ENCODE measurements at regions not wholly inside any gene's neighbourhood (a gene's known extent, or its start where the extent isn't known, plus 50 kb on each side); places are given as distances from the start of the nearest gene placed in this dataset.

DNA sequence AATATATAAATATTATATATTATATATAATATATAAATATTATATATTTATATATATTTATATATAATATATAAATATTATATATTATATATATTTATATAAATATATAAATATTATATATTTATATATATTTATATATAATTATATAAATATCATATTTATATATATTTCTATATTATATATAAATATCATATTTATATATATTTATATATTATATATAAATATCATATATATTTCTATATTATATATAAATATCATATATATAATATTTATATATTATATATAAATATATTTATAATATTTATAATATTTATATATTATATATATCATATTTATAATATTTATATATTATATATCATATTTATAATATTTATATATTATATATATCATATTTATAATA is 321.4 kb downstream of the CDH2 start:
- no TSS peak for BruUV-seq (replicated peaks)
- dilution Hi-C loops (cut with HindIII; ENCODE audit: low sequenced_read_pairs, unreplicated experiment) = no loop called here

More for the DNA sequence above, 321.4 kb downstream of the CDH2 start:
- H2AK5ac ChIP-seq (ENCODE audit: low read depth, low read length) = no peak overlapping the region
- H3K36me3 ChIP-seq (ENCODE audit: control insufficient read depth, insufficient read depth, low read length) = no peaks in the 10 kb centered on the region
- no peak overlapping the region for H2BK20ac ChIP-seq (ENCODE audit: low read depth, low read length)
- no peak overlapping the region for H2AK9ac ChIP-seq (replicated peaks; ENCODE audit: low read depth, low read length, poor library complexity)
- H2BK5ac ChIP-seq (ENCODE audit: low read depth, low read length, poor library complexity, severe bottlenecking) = no peak overlapping the region
- no peak overlapping the region for H3K27ac ChIP-seq (ENCODE audit: insufficient read depth, low read length)
- H3K4me1 ChIP-seq (ENCODE audit: control insufficient read depth, insufficient read depth, low read length) = no peaks in the 10 kb centered on the region
- no peak overlapping the region for H3K56ac ChIP-seq (ENCODE audit: extremely low read depth, insufficient read depth, low read length)
- no peak overlapping the region for H4K8ac ChIP-seq (ENCODE audit: low read depth in 2 of 2, low read length in 2 of 2)
- no peak overlapping the region for H3K4ac ChIP-seq (ENCODE audit: low read depth, low read length)
- no peak overlapping the region for H3K4me3 ChIP-seq (ENCODE audit: insufficient read depth, low read depth, low read length)
- H3K79me1 ChIP-seq (ENCODE audit: low read depth in 1 of 2, low read length in 2 of 2) = no peaks in the 10 kb centered on the region
- no peaks in the 10 kb centered on the region for H3K27me3 ChIP-seq (ENCODE audit: control insufficient read depth, insufficient read depth, low read length)
- H4K20me1 ChIP-seq (ENCODE audit: insufficient read depth, low read length) = no peaks in the 10 kb centered on the region
- H3K23ac ChIP-seq (ENCODE audit: low read depth, low read length) = no peak overlapping the region
- ChIA-PET CTCF (no interaction called here), POLR2A (ENCODE audit: unreplicated experiment) (no interaction called here)
- H4K91ac ChIP-seq (ENCODE audit: insufficient read depth, low read depth, low read length) = no peak overlapping the region
- H3K9me3 ChIP-seq (ENCODE audit: control insufficient read depth, insufficient read depth, low read length) = no peaks in the 10 kb centered on the region
- no peak overlapping the region for H3K18ac ChIP-seq (ENCODE audit: low read depth, low read length)
- no peak overlapping the region for H3K4me2 ChIP-seq (ENCODE audit: low read depth, low read length)
- H2BK15ac ChIP-seq (ENCODE audit: low read depth, low read length) = no peak overlapping the region
- no peak for ATAC-seq (ENCODE audit: low read depth)
- H4K5ac ChIP-seq (ENCODE audit: low read depth, low read length) = no peak overlapping the region
- TF ChIP-seq, protein P1, sequence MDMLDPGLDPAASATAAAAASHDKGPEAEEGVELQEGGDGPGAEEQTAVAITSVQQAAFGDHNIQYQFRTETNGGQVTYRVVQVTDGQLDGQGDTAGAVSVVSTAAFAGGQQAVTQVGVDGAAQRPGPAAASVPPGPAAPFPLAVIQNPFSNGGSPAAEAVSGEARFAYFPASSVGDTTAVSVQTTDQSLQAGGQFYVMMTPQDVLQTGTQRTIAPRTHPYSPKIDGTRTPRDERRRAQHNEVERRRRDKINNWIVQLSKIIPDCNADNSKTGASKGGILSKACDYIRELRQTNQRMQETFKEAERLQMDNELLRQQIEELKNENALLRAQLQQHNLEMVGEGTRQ (IDR thresholded peaks at IDR 0.05; ENCODE audit: low read depth, low read length) = no peak
- TF ChIP-seq, protein P2, sequence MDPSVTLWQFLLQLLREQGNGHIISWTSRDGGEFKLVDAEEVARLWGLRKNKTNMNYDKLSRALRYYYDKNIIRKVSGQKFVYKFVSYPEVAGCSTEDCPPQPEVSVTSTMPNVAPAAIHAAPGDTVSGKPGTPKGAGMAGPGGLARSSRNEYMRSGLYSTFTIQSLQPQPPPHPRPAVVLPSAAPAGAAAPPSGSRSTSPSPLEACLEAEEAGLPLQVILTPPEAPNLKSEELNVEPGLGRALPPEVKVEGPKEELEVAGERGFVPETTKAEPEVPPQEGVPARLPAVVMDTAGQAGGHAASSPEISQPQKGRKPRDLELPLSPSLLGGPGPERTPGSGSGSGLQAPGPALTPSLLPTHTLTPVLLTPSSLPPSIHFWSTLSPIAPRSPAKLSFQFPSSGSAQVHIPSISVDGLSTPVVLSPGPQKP (IDR thresholded peaks at IDR 0.05; ENCODE audit: borderline replicate concordance, low read depth, low read length) = no peak
- no peak for TF ChIP-seq POLR2A (IDR thresholded peaks at IDR 0.05; ENCODE audit: low read depth, low read length)
- no peak overlapping the region for H2BK120ac ChIP-seq (ENCODE audit: low read depth, low read length)
- intact Hi-C loops (cut with micrococcal nuclease) (no loop called here), in situ Hi-C loops (cut with MboI; ENCODE audit: low sequenced_read_pairs) (no loop called here)
- no peak overlapping the region for H3K14ac ChIP-seq (replicated peaks; ENCODE audit: low read depth, low read length)
- H3K9ac ChIP-seq (ENCODE audit: low read depth, low read length) = no peak overlapping the region
- no peaks in the 10 kb centered on the region for H3K9me1 ChIP-seq (ENCODE audit: insufficient read depth, low read length)
- no peak for DNase-seq
- H2AFZ ChIP-seq (replicated peaks; ENCODE audit: low read length, poor library complexity) = no peak overlapping the region
